ENCODE measurements at regions not wholly inside any gene's neighbourhood (a gene's known extent, or its start where the extent isn't known, plus 50 kb on each side); places are given as distances from the start of the nearest gene placed in this dataset.
"Not testable (repeated sequence)": the region's sequence is repeated elsewhere in the genome, so short reads cannot be mapped to it uniquely, and the experiment has no call there.

- not testable (repeated sequence) for TF ChIP-seq POLR2A, CTCF (IDR thresholded peaks at IDR 0.05)
Observed at GRCh38 chr16:33734650-33735049, 275.2 kb downstream of the TP53TG3F start.
